HuH-7.5 (cell line): ENCODE measurements at regions not wholly inside any gene's neighbourhood (a gene's known extent, or its start where the extent isn't known, plus 50 kb on each side); places are given as distances from the start of the nearest gene placed in this dataset.
A peak's percentile ranks its signal among the peaks of the same experiment; 100 is the strongest.

Experiments used
- DNase-seq: peaks from one replicate; pipeline ENCODE4 v3.0.0; 2011; ENCODE audit warnings: low spot score

DNA sequence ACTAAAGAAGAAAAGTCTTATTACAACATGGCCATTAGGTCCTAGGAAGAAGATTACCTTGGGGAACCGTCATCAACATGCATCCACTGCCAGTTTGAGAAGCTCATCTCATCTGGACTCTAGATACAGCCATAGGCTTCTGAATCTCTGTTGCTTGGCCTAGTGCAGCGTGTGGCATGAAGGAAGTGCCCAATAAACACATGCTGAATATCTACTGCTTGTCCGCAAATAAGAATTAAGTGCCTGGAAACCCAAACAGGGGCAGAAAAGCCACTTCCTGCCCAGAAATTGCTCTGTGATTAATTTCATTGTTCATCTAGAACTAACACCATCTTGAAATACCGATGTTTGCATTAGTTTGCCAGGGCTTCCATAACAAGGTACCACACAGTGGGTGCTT lies 241.1 kb upstream of the KLF3 start:
- no peak for DNase-seq

DNA sequence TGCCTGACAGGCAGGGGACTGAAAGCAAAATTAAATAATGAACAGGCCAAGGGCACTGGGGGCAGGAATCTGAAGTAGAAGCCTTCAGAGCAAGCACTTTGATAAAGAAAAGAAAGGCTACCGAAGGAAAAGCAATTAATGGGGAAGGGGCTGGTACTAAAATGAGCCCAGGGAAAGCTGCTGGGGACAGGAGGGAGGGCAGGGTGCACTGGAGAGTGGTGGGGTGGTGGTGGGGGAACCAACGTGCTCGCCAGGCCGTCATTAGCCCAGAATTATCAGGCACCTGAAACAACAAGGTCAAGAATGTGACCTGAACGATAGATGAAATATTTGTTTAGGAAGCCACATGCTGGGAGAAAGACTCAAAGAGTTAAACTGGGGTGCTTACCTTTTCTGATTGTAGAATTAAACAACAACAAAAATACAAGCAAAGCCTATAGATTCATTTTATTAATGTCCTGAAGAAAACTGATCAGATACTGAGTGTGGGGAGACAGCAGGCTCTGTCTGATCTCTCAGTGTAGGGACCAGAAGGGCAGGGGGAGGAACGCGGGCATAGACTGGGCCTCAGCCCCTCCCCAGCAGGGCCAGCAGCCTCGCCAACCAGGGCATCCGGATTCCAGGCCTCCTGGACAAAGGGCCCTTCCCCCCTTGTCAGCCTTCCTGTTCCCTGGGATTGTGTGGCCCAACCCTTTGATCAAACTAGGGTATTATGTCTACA lies 239.7 kb upstream of the KLF3 start:
- peak; percentile 28 for DNase-seq

DNA sequence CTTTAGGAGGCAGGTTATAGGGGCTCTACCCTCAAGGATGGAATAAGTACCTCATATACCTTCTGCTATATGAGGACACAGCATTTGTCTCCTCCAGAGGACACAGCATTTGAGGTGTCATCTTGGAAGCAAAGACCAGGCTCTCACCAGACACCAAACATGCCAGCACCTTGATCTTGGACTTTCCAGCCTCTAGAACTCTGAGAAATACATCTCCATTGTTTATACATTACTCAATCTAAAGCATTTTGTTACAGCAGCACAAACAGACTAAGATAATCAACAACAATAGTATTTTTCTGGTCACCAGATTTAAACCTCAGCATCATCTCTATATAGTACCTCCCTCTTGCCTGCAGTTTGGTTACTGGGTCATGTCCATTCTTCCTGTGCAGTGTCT lies 237.5 kb upstream of the KLF3 start:
- no peak for DNase-seq

DNA sequence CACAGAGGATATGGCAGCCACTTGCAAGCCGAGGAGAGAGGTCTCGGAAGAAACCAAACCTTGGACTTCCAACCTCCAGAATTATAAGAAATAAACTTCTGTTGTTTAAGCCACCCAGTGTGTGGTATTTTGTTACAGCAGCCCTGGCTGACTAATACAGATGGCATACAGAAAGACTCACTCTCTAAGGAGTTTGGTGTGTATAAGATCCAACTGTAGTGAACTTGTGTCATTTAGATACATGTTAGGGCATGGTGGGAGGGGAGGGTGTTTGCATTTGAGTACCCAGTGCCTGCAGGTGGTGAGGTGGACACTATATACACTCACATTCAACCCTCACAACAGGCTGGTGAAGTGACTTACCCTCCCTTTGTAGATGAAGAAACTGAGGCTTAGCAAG lies 233.2 kb upstream of the KLF3 start:
- no peak for DNase-seq

DNA sequence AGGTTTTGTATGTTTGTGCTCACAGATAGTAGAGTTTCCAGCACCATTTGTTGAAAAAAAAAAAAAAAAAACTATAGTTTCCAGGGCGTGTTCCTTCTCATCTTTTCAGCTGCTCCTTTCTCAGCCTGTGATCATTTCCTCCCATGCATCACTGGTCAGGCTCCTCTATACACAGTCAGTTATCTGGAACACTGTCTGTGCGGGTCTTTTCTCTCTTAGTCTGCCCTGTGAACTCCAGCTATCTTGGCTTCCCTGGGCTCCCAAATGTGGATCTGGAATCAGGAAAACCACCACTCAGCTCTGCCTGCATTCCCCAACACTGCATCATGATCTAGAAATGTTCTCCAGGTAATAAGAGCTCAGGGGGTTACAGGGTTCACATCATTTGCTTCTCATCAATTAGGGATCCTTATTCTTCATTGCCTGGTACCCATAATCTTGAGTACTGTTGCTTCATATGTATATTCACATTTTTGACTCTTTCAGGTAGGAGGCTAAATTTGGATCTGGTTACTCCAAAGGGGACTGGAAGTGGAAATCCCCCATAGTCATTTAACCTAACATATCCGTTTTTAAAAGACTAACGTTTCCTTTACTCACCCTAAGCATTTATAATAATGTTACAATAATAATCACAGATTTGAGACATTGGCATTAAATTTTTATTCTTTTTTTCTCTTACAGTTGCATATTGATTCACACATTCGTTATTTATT lies 221.8 kb upstream of the KLF3 start:
- DNase-seq: no peak

DNA sequence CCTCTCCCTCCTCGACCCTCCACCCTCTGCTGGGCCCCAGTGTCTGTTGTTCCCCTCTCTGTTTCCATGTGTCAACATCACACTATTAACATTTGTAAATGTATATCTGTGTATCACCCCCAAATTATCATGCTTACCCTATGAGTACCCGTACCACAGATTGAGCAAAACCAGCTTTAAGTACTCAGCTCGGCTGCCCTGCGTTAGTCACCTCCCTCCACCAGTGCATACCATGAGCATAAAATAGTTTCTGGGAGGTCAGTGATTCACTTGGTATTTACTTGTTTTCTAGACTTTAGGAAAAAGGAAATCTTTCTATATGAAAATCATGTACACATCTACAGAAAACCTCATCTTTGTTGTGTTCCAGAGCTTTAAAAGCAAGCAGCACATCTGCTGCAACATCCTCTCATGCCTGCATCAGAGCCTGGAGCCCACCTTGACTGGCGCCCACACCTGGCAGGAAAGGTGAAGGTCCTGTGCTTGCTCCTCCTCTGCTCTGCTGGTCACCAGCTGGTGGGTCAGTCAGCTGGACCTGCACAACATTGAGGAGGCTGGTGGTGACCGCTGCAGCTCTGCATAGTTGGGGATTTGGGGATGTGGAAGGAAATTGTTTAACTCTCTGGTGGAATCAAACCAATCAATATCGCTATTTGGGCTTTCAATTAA lies 214.4 kb upstream of the KLF3 start:
- no peak for DNase-seq

DNA sequence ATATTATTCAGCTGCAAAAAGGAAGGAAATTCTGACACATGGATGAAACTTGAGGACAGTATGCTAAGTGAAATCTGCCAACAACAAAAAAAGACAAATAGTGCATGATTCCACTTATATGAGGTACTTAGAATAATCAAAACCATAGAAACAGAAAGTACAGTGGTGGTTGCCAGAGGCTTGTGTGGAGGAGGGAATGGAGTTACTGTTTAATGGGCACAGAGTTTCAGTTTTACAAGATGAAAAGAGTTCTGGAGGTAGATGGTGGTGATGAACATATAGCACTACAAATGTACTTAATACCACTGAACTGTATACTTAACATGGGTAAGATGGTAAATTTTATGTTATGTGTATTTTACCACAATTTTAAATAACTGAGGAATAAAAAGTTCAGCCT lies 212.0 kb upstream of the KLF3 start:
- no peak for DNase-seq

DNA sequence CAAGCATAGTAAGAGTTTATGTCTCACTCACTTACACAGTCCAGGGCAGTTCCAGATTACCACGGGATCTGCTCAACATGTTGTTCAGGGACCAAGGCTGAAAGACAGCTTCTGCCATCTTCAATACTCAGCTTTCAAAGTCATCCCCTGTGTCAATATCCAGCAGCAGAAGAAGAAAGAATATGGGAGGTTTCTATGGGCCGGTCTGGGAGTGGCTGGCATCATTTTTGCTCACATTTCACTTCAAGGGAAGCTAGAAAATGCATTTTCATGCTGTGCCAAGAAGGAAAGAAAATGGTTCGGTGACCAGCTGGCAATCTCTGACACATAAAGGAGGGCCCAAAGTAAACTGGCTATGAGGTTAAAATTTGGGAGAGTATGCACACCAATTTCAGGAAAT lies 211.5 kb upstream of the KLF3 start:
- DNase-seq: no peak

DNA sequence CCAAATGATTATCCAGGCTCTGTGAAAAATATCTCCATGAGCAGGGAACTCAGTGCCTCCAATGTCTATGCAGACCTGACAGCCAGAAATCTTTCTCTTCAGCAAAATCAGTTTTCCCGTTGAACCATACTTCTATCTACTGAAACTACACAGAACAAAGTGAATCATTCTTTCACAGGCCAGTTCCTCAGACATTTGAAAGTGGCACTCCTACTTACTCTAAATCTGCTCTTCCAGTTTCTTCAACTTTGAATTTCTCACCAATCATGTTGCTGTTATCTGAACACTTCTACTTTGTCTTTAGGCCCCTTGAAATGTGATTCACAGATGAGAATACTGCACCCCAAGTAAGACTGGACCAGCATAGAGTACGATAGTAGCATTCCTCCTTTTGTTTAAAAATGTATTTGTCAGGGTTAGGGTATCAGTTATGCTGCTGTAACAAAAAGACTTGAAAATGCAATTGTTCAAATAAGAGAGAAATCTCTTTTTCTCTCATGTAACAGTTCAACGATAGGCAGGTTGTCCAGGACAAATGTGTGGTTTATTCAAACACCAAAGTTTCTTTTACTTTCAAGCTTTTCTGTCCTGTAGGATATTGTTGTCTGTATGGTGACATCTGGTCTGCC lies 210.6 kb upstream of the KLF3 start:
- no peak for DNase-seq

DNA sequence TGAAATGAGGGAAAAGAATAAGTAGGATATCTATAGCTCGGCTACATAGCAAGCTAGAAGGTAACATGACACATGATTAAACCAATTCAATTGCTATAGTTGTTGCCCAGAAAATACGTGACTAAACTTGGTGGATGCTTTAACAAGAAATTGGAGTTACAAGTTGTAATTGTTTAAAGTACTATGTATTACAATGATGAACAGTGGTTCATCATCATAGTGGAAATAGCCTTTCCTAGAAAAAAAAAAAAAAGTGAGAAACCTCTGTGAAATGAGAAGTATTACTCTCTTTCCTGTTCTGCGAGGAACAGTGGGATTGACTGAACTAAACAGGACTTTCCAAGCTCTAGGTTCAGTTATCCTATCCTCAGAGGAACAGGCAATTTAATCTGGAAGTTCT lies 209.7 kb upstream of the KLF3 start:
- DNase-seq: no peak

DNA sequence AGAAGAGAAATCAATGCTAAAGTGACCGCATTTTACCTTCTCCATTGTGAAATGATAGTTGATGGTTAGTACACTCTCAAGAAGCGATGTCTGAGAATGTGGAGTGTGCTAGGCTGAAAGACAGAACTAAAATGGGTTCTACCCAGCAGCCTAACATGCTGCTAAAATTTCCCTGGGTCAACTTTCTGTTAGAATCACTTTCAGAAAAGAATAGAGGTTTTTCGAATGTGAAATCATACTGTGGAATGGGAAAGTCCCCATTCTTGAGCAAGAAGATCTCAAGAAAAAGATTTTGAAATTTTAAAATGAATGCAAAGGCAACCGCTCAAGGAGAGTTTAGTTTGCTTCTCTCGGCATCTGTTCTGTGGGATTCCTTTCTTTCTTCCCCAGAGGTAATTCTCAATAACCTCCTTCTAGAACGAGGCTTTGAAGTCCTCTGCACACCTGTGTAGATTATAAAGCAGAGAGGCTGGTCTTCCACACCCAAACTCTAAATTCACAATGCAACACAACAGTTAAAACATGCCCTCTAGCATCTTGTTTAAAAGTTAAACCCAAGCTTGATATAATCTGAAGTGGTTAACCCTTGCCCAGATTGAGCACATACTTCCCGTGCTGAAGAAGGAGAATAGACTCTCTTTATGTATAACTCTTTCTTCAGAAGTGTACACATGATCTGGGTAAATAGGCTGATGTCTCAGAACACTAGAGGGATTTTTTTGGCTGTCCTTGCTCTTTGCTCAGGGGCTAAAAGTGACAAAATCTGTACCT lies 208.7 kb upstream of the KLF3 start:
- no peak for DNase-seq

DNA sequence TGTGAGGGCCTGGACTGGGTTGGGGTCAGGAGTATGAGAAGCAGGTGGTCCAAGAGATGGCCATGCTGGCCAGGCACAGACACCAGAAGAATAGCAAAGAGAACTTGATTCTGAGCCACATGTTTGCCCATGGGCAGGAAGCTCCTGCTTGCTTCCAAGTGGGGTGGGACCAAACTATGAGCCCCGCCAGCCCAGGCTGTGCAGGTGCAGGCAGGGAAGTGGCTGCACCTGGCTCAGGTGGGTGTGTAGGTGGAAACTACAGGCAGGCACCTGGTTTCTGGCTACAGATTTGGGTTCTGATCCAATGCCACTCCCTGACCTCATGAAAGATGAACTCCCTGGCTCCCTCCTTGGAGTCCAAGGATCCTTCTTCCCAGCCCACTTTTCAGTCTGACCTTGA lies 207.9 kb upstream of the KLF3 start:
- no peak for DNase-seq

DNA sequence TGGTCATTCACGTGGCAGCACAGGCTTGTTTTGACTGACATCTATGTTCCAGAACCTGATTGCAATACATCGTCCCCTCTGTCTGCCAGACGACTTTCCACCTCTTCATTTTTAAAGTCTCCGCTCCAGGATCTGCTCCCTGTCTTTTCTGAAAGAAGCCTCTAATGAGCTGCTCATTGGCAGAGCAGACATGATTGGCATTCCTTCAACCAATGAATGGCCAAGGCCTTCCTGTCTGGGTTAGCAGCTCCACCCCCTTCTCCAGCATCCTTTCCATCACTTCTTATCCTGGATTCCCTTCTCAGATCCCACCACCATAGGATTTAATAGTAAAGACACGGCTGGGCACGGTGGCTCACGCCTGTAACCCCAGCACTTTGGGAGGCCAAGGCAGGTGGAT lies 202.7 kb upstream of the KLF3 start:
- DNase-seq: no peak

DNA sequence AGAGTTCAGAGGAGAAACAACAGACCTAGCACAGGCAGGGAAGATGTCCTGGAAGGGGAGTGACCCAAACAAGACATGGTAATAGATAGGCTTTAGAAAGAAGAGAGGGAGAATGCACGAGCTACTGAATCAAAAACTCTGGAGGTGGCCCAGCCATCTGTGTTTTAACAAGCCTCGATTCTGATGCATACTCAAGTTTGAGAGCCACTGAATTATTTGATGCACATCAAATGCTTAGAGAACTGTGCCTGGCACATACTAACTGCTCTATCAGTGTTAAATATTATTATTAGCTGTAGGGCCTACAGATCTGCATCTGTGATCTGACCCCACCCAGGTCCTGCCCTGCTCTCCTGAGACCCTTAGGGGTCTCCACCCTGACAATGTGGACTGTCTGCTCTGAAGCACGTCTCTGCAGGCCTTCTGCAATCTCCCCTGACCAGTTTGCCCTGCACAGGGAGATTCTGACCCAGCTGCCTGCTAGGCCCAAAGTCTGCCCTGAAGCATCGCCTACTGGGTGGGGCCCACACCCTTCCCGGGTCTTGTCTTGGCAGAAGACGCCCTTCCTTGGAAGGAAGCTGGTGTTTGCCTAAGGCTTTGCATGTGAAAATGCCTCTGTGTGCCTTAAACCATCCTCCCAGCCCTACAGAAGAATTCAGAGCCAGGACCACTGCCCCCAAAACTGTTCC lies 201.5 kb upstream of the KLF3 start:
- DNase-seq: no peak

DNA sequence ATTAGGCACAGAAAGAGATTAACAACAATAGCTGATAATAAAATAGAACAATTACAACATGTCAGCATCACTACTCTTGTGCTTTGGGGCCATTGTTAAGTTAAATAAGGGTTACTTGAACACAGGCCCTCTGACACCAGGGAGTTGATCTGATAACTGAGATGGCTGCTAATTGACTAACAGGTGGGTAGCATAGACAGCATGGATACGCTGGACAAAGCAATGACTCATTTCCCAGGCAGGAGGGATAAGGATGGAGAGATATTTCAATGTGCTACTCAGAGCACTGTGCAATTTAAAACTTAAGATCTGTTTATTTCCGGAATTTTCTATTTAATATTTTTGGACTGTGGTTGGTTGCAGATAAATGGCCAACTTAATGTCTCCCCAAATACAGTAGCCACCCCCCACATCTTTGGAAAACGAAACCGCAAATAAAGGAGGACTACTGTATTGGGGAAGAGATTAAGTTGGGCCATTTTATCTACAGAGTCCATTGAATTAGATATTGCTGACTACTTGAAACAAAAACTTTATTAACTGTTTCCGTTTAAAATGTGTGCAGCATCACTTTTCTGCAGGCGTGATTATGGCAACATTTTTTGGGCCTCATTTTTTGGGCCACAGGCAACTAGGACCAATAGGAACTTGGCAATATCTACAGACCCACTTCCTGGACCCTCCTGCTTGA lies 200.6 kb upstream of the KLF3 start:
- no peak for DNase-seq

DNA sequence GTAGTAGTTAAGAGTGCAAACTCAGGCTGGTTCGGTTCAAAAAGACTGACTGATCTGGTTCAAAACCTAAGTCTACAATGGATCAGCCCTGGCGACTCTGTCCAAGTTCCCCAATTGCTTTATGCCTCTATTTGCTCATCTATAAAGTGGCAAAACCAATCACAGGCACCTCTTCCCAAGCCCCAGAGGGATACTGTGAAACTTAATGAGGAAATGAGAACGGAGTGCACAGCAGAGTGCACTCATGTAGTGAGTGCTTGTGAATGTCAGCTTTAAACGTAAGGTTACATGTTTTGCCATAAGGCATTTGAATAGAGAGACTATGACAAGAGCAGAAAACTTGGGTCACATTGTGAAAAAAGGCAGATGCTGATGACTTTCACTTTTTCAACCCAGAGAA lies 199.7 kb upstream of the KLF3 start:
- DNase-seq: no peak

DNA sequence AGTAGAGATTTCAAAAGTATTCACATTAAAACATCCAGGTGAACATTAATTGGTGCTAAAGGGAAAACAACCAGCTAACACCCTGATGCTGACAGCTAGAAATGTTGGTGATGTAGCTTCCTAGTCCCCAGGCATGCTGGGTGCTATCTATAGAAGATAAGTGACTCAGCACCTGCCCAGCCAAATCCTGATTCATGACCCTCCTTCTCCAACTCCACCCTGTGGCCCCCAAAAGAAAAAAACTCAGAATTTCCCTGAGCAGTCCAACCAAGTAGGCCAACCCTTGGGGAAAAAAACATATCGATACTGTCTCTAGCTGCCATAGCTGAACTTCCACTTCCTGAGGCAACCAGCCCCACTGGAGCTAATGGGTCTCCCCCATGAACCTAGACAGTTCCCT lies 197.6 kb upstream of the KLF3 start:
- no peak for DNase-seq

DNA sequence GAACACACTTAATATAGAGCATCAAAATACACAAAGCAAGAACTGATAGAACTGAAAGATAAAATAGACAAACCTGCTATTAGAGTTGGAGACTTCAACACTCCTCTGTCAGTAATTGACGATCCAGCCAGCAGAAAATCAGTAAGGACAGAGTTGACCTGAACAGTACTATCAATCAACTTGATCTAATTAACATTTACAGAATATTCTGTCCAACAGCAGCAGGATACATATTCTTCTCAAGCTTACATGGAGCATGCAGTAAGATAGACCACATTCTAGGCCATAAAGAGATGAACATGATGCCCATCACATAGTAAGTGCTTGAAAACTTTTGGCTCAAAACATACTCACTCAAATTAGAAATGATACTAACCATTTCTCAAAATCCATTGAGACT lies 196.7 kb upstream of the KLF3 start:
- no peak for DNase-seq

DNA sequence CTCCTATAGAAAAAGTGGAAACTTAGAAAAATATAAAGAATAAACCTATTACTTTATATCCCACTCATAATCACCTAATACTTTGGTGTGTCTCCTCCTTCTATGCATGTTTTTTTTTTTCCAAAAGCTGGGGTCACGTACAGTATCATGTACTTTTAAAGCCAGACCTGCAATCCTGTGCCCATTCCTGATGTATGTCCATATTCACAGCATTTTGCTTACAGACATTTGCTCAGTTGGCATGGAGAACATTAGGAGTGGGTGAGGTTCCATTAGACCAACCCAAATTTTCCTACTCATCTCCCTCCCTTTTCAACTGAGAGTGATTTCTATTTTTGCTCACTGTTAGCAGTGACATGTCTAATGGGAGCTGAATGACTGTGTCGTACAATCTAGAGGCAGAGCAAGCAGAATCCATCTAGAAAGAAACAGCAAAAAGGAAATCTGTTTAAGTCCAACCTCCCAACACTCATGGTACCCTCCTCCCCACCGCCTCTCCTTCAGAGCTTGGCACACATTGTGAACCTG lies 195.6 kb upstream of the KLF3 start:
- no peak for DNase-seq

DNA sequence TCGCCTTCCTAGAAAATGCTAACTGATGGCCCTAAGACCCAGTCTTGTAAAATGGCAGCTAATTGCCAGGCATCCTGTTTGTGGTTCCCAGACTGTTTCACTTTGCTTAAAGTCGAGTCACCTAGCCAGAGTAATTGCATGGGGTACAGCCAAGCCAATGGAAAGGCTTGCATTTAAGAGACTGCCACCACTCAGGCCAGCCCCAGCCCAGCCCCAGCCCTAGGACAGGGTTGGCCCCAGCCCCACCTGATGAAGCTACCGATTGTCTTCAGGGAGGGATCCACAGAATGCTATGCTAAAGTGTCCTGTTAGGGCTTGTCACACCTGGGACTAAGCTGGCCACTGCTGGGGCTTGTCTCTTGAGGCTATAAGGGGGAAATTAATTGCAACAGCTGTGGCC lies 194.6 kb upstream of the KLF3 start:
- no peak for DNase-seq

DNA sequence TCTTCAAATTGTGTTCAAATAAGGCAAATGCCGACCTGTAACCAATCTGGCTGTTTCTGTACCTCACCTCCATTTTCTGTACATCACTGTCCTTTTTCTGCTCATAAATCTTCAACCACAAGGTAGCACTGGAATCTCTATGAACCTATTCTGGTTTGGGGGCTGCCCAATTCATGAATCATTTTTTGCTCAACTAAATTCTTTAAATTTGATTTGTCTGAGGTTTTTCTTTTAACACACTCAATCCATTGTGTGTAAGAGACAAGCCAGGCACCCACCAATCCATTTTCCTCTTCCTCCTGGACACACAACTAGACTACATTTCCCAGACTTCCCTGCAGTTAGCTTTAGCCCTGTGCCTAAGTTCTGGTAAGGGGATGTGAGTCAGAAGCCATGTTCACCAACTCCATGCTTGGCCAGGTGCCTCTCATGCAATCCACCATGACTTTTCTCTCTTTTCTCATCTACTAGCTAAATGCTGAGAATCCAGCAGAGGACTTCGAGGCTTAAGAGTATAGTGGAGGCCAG lies 193.2 kb upstream of the KLF3 start:
- DNase-seq: no peak
